ENCODE measurements at regions not wholly inside any gene's neighbourhood (a gene's known extent, or its start where the extent isn't known, plus 50 kb on each side); places are given as distances from the start of the nearest gene placed in this dataset.
"Not testable (repeated sequence)": the region's sequence is repeated elsewhere in the genome, so short reads cannot be mapped to it uniquely, and the experiment has no call there.

GRCh38 chr15:84157857-84158256, 77.7 kb upstream of the GOLGA6L4 start:
- not testable (repeated sequence) for TF ChIP-seq CTCF (IDR thresholded peaks at IDR 0.05; ENCODE audit: low read length); EZH2 (IDR thresholded peaks at IDR 0.05; ENCODE audit: borderline replicate concordance, low read length)

All from OCI-LY1 (cell line).